Activated CD4-positive, alpha-beta T cell treated with anti-CD3 and anti-CD28 coated beads for 4 hours (primary cell): ENCODE measurements at regions not wholly inside any gene's neighbourhood (a gene's known extent, or its start where the extent isn't known, plus 50 kb on each side); places are given as distances from the start of the nearest gene placed in this dataset.

ENCODE experiments used
- DNase-seq, 2 donors: peaks; one replicate each; pipeline ENCODE4 v3.0.0-alpha.2; 2020

- DNase-seq, result no peak
Observed at GRCh38 chr10:130781206-130781605, 530.3 kb downstream of the TCERG1L start.

- DNase-seq, result no peak
Observed at GRCh38 chr10:130781623-130782022, 529.9 kb downstream of the TCERG1L start.

- DNase-seq, result no peak
Observed at GRCh38 chr10:130782467-130782866, 529.1 kb downstream of the TCERG1L start.

- no peak for DNase-seq
Observed at GRCh38 chr10:130784326-130784725, 527.2 kb downstream of the TCERG1L start.

- DNase-seq, result no peak
Observed at GRCh38 chr10:130786365-130786966, 525.1 kb downstream of the TCERG1L start.

GRCh38 chr10:130787243-130787642 lies 524.3 kb downstream of the TCERG1L start:
- DNase-seq, result no peak

- DNase-seq, result no peak
Observed at GRCh38 chr10:130787821-130788220, 523.7 kb downstream of the TCERG1L start.

- no peak for DNase-seq
Observed at GRCh38 chr10:130790339-130790738, 521.2 kb downstream of the TCERG1L start.

- no peak for DNase-seq
Observed at GRCh38 chr10:130792096-130792845, 519.2 kb downstream of the TCERG1L start.

- DNase-seq, result no peak
Observed at GRCh38 chr10:130795819-130796218, 515.7 kb downstream of the TCERG1L start.

- no peak for DNase-seq
Observed at GRCh38 chr10:130799532-130799931, 512.0 kb downstream of the TCERG1L start.

- DNase-seq, result no peak
Observed at GRCh38 chr10:130800281-130800680, 511.2 kb downstream of the TCERG1L start.

GRCh38 chr10:130801276-130801675 lies 510.2 kb downstream of the TCERG1L start:
- DNase-seq, result no peak

- no peak for DNase-seq
Observed at GRCh38 chr10:130801784-130802183, 509.7 kb downstream of the TCERG1L start.

GRCh38 chr10:130802301-130802700 lies 509.2 kb downstream of the TCERG1L start:
- no peak for DNase-seq

GRCh38 chr10:130804281-130804680 lies 507.2 kb downstream of the TCERG1L start:
- DNase-seq, result no peak

- DNase-seq, result no peak
Observed at GRCh38 chr10:130804778-130805634, 506.5 kb downstream of the TCERG1L start.

GRCh38 chr10:130805635-130806030 lies 505.9 kb downstream of the TCERG1L start:
- no peak for DNase-seq

GRCh38 chr10:130806426-130806825 lies 505.1 kb downstream of the TCERG1L start:
- no peak for DNase-seq

GRCh38 chr10:130807096-130807495 lies 504.4 kb downstream of the TCERG1L start:
- DNase-seq, result no peak

- no peak for DNase-seq
Observed at GRCh38 chr10:130807721-130808120, 503.8 kb downstream of the TCERG1L start.

GRCh38 chr10:130808243-130808642 lies 503.3 kb downstream of the TCERG1L start:
- DNase-seq, result no peak

GRCh38 chr10:130808686-130809085 lies 502.8 kb downstream of the TCERG1L start:
- no peak for DNase-seq

- no peak for DNase-seq
Observed at GRCh38 chr10:130809181-130809580, 502.3 kb downstream of the TCERG1L start.
